ENCODE measurements at regions not wholly inside any gene's neighbourhood (a gene's known extent, or its start where the extent isn't known, plus 50 kb on each side); places are given as distances from the start of the nearest gene placed in this dataset.

DNA sequence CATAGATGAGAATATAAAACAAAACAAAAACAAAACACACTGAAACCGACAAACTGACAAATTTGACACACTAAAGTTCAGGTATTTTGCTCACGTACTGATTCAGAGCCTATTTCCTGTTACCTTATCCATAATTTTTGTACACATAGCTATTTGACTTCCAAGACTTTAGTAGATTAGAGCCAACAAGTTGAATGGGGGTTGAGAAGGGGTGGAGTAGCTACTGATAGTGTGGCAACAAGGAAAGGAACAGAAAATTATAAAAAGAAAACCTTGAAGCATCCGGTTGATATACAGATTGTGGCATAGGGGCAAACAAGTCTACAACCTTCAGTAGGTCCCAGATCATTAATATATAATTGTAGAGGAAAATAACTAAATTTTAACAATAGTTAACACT lies 92.3 kb upstream of the RASGEF1B start:
- no peak overlapping the region for H3K4me3 ChIP-seq (ENCODE audit: low read length)
- ATAC-seq (no peak), DNase-seq (no peak)
- intact Hi-C loops (cut with DNase I): no loop called here
- H3K27me3 ChIP-seq (ENCODE audit: control insufficient read depth, insufficient read depth): no peaks in the 10 kb centered on the region
- no peak overlapping the region for H3K27ac ChIP-seq (ENCODE audit: low read length)
- H3K9me3 ChIP-seq (ENCODE audit: control insufficient read depth, low read length): no peaks in the 10 kb centered on the region
- 72% methylated on average over 3 of the region's 3 CpGs for WGBS
- H3K4me1 ChIP-seq (ENCODE audit: control insufficient read depth, insufficient read depth, low read length): peaks cover 1% of the 10 kb centered on the region

DNA sequence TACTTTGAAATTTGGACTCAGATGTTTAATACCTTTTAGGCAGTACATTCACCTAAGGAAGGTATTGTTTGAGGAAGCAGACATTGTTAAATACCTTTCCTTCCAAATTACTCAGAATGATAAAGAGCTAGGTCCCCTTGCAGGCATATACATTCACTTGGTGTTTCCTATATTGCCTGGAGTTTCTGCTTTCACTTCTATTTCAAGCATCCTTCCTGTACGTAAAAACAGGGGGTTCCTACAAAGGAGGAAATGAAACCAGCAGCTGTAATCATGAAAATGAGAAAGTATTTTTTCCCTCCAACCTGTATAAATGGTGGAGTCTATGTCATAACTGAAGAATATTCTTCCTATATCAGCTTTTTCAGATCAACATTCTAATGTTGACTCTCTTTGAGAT lies 90.4 kb upstream of the RASGEF1B start:
- Histone ChIP-seq H3K4me3 (ENCODE audit: low read length) (no peak overlapping the region), H3K27ac (ENCODE audit: low read length) (no peak overlapping the region), H3K4me1 (ENCODE audit: control insufficient read depth, insufficient read depth, low read length) (peaks cover 1% of the 10 kb centered on the region), H3K9me3 (ENCODE audit: control insufficient read depth, low read length) (no peaks in the 10 kb centered on the region), H3K27me3 (ENCODE audit: control insufficient read depth, insufficient read depth) (no peaks in the 10 kb centered on the region)
- intact Hi-C loops (cut with DNase I): no loop called here
- 61% methylated on average over 1 of the region's 1 CpG for WGBS
- no peak for DNase-seq
- ATAC-seq: no peak

DNA sequence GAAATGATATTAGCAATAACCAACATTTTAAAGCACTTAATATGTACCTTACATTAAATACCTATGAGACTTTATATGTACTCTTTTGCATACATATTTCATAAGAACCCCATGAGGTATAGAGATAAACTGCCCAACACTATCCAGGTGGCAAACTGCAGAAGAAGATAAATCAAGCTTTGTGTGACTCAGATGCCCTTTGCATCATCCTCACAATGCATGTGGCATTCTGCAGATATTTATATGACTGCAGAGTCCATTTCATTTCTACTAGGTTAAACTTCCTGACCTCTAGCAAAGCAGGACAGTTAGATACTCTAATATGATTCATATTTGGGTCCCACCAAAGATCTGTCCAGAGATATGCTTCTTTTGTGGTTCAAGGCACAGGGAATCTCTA lies 85.6 kb upstream of the RASGEF1B start:
- no peak for DNase-seq
- Histone ChIP-seq H3K27me3 (ENCODE audit: control insufficient read depth, insufficient read depth) (no peaks in the 10 kb centered on the region), H3K9me3 (ENCODE audit: control insufficient read depth, low read length) (no peaks in the 10 kb centered on the region), H3K27ac (ENCODE audit: low read length) (no peak overlapping the region), H3K4me3 (ENCODE audit: low read length) (no peak overlapping the region), H3K4me1 (ENCODE audit: control insufficient read depth, insufficient read depth, low read length) (no peaks in the 10 kb centered on the region)
- intact Hi-C loops (cut with DNase I): no loop called here
- ATAC-seq: no peak

DNA sequence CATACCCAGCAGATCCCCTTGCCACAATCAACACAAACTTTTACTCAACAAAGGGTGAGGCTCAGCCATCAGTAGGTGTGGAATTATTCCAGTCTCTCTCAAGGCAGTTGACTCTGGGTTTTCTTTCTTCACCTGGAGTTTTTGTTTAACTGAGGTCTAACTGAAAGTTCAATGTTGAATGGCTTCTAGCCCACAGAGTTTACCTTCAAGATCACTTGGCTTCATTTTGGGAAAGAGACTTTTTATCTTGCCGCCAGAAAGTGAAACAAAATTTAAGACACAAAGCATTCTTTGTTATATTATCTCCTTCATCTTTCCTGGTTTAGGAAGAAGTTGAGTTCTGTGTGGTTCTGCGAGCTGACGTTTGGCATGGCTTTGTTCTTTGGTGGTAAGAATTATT lies 83.8 kb upstream of the RASGEF1B start:
- no peak for DNase-seq
- Histone ChIP-seq H3K27me3 (ENCODE audit: control insufficient read depth, insufficient read depth) (no peaks in the 10 kb centered on the region), H3K9me3 (ENCODE audit: control insufficient read depth, low read length) (no peaks in the 10 kb centered on the region), H3K27ac (ENCODE audit: low read length) (no peak overlapping the region), H3K4me1 (ENCODE audit: control insufficient read depth, insufficient read depth, low read length) (no peaks in the 10 kb centered on the region), H3K4me3 (ENCODE audit: low read length) (no peak overlapping the region)
- no peak for ATAC-seq
- 39% methylated on average over 3 of the region's 3 CpGs for WGBS
- intact Hi-C loops (cut with DNase I): no loop called here

DNA sequence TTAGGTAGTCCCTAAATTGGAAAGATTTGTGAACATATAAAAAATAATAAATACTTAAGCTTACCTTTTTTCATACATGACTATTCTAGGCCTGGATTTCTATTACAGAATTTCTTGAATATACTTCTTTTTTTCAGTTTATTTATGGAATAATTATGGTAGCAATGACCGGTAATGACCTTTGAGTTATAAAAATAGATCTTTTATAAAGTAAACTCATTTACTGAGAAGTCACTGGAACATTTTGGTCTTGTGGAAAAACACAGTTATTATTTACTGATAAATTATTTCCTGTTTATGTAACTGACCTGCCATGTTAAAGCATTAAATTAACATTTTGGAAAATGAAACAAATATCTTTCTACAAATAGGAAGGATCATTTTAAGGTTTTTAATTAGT lies 80.4 kb upstream of the RASGEF1B start:
- WGBS: 69% methylated on average over 1 of the region's 1 CpG
- Histone ChIP-seq H3K27ac (ENCODE audit: low read length) (no peak overlapping the region), H3K4me1 (ENCODE audit: control insufficient read depth, insufficient read depth, low read length) (no peaks in the 10 kb centered on the region), H3K27me3 (ENCODE audit: control insufficient read depth, insufficient read depth) (no peaks in the 10 kb centered on the region), H3K9me3 (ENCODE audit: control insufficient read depth, low read length) (no peaks in the 10 kb centered on the region), H3K4me3 (ENCODE audit: low read length) (no peak overlapping the region)
- no peak for ATAC-seq
- no peak for DNase-seq
- intact Hi-C loops (cut with DNase I): no loop called here

DNA sequence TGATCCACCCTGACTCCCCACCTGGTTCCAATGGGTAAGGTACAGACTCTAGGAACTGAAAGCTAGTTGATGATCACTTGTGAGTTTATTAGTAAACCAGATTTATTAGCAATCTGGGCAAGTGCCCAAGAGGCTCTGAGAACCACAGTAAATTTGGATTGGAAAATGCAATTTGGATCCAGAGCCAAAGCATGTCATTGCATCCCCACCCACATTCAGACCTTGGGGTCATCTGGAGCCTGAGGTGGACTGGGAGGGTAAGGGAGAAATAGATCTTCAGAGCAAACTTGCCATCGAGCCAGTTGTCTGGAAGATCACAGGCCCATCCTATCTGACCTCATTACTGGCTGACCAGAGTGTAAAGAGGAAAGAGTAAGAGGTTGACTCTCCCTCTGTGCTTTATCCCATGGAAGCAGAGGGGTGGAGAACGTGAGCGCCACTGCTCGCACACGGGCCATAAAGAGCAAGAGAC lies 78.7 kb upstream of the RASGEF1B start:
- no peaks in the 10 kb centered on the region for H3K4me1 ChIP-seq (ENCODE audit: control insufficient read depth, insufficient read depth, low read length)
- H3K9me3 ChIP-seq (ENCODE audit: control insufficient read depth, low read length): no peaks in the 10 kb centered on the region
- intact Hi-C loops (cut with DNase I): no loop called here
- ATAC-seq: peak; percentile 57 to 67
- no peaks in the 10 kb centered on the region for H3K27me3 ChIP-seq (ENCODE audit: control insufficient read depth, insufficient read depth)
- 67% methylated on average over 5 of the region's 5 CpGs for WGBS
- H3K27ac ChIP-seq (ENCODE audit: low read length): peak overlapping the region; percentile 20
- DNase-seq: peak in 1 of 3 donors; percentile 55
- no peak overlapping the region for H3K4me3 ChIP-seq (ENCODE audit: low read length)

DNA sequence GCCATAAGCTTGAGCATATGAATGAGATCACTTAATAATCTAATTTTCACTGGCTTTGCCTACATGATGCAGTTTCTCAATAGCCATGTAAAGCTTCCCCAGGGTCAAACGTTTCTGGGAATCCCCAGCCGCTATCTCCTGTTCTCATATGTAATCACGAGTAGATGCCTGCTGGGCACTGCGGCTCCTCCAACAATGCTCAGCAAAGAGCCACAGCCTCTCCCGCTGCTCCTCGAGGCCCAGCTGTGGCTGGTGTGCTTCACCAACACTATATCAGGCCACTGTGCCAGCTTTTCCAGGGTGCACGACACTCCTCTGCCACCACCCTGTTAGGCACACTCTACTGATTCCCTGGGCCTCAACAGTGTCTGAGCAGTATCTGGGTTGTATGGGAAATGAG lies 78.3 kb upstream of the RASGEF1B start:
- ATAC-seq: peak; percentile 43 to 55
- H3K27me3 ChIP-seq (ENCODE audit: control insufficient read depth, insufficient read depth): no peaks in the 10 kb centered on the region
- H3K9me3 ChIP-seq (ENCODE audit: control insufficient read depth, low read length): no peaks in the 10 kb centered on the region
- no peak overlapping the region for H3K4me3 ChIP-seq (ENCODE audit: low read length)
- DNase-seq: peak in 2 of 3 donors; percentile 47 to 55
- no peak overlapping the region for H3K27ac ChIP-seq (ENCODE audit: low read length)
- 53% methylated on average over 7 of the region's 7 CpGs for WGBS
- no peaks in the 10 kb centered on the region for H3K4me1 ChIP-seq (ENCODE audit: control insufficient read depth, insufficient read depth, low read length)
- intact Hi-C loops (cut with DNase I): no loop called here

DNA sequence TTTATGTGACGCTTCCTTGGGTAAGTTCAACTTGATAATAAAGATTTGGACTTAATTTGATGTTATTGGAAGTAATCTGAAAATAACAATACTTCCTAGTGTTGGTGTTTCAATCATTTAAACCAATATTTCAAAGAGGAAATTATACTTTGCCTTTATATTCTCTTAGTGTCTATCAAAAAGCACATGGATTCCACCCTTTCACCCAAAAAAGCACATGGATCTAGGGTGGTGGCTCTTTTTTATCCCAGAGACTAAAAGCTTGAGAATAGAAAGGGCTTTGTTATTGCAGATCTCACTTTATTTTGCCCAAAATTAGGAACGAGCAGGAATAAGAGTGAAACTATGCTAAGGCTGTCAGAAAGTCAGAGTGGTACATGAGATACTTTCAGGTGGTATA lies 75.1 kb upstream of the RASGEF1B start:
- 85% methylated on average over 2 of the region's 2 CpGs for WGBS
- H3K4me3 ChIP-seq (ENCODE audit: low read length): no peak overlapping the region
- no peaks in the 10 kb centered on the region for H3K4me1 ChIP-seq (ENCODE audit: control insufficient read depth, insufficient read depth, low read length)
- no peak for ATAC-seq
- no peak for DNase-seq
- H3K27ac ChIP-seq (ENCODE audit: low read length): no peak overlapping the region
- intact Hi-C loops (cut with DNase I): no loop called here
- H3K9me3 ChIP-seq (ENCODE audit: control insufficient read depth, low read length): no peaks in the 10 kb centered on the region
- no peaks in the 10 kb centered on the region for H3K27me3 ChIP-seq (ENCODE audit: control insufficient read depth, insufficient read depth)

DNA sequence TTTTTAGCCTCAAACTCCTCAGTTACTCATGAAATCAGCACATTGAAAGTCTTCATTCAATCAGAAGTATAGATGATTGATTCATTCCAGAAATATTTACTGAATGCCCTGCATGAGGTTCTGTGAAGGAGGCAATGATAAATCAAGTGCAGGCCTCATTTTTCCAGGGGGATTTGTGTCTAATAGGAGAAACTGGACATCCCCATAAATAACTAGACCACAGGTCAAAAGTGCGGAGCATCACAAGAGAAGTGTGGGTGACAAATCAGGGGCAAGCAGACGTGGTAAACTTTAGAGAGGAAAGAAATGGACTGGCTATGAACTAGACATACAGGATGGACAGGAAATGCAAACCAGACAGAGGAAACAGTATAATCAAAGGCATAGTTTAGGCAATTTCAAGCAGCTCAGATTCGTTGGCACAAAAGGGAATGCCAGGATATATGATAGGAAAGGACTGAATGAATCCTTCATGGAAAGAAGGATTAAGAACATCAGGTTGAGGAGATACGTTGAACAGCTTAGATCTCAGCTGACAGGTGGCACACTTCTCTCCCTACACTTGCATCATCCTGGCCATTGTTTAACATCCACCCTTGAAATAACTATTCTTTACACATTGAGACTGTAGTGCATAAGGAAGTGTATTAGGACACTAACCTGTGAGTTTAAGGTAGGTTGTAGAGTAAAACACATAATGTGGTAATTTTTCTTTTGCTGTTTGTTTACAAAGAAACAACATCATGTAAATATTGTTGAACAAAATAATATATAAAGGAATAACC lies 69.6 kb upstream of the RASGEF1B start:
- ATAC-seq: no peak
- H3K9me3 ChIP-seq (ENCODE audit: control insufficient read depth, low read length): no peaks in the 10 kb centered on the region
- no peak overlapping the region for H3K4me3 ChIP-seq (ENCODE audit: low read length)
- no peak overlapping the region for H3K27ac ChIP-seq (ENCODE audit: low read length)
- WGBS: 59% methylated on average over 4 of the region's 4 CpGs
- no peaks in the 10 kb centered on the region for H3K27me3 ChIP-seq (ENCODE audit: control insufficient read depth, insufficient read depth)
- intact Hi-C loops (cut with DNase I): no loop called here
- no peaks in the 10 kb centered on the region for H3K4me1 ChIP-seq (ENCODE audit: control insufficient read depth, insufficient read depth, low read length)
- DNase-seq: no peak

DNA sequence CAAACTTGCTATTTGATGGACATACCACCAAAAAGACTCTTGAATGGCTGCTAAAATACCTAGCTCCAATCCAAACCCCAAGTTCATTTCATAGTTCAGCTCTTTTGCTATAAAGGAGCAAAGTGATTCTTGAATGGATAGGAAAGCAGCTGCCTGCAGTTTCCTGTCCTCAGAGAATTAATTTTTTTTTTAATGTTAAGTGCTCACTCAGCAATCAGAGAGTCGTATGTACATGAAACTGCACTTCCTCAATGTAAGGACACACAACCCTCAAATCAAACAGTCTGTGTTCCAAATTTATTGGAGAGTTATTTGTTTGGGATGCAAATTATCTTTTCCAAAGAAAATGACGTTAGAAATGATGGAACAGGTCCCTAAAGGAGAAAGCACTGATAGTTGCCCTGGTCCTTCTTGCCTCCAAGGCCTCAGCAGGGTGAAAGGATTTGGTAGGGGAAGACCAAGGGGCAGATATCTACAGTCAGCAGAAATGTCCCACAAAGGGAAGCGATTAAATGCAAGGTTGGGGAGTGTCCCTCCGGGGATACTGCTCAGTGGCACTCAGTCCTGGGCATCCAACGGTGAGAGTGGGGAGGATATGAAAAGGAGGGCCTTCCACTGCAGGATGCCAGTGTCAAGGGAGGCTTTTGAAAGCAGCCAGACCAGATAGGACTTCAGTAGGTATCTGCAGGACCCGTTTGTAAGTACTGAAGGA lies 67.2 kb upstream of the RASGEF1B start:
- H3K4me3 ChIP-seq (ENCODE audit: low read length): no peak overlapping the region
- intact Hi-C loops (cut with DNase I): no loop called here
- WGBS: 64% methylated on average over 6 of the region's 6 CpGs
- no peak overlapping the region for H3K27ac ChIP-seq (ENCODE audit: low read length)
- no peaks in the 10 kb centered on the region for H3K4me1 ChIP-seq (ENCODE audit: control insufficient read depth, insufficient read depth, low read length)
- DNase-seq (no peak), ATAC-seq (peak in 1 of 2 donors; percentile 24)
- no peaks in the 10 kb centered on the region for H3K27me3 ChIP-seq (ENCODE audit: control insufficient read depth, insufficient read depth)
- H3K9me3 ChIP-seq (ENCODE audit: control insufficient read depth, low read length): no peaks in the 10 kb centered on the region

DNA sequence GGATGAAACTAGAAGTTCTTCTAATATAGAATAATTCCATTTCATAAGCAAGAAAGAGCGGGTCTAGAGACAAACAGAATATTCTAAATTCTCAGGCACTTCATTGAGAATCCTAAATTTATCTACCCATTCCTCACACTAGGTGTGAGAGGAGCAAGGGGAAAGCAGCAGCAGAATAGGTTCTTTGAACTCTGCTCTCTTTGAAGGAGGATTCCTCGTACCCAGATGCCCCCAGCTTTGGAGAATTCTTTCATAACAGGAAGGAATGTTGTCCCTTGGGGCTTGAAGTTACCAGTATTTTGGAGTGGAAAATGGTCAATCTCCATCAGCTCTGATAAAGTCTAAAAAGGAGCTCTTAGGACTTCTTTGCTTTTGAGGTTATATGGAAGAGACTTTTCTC lies 59.7 kb upstream of the RASGEF1B start:
- WGBS: 50% methylated on average over 2 of the region's 2 CpGs
- Histone ChIP-seq H3K27ac (ENCODE audit: low read length) (no peak overlapping the region), H3K4me1 (ENCODE audit: control insufficient read depth, insufficient read depth, low read length) (no peaks in the 10 kb centered on the region), H3K27me3 (ENCODE audit: control insufficient read depth, insufficient read depth) (no peaks in the 10 kb centered on the region), H3K9me3 (ENCODE audit: control insufficient read depth, low read length) (no peaks in the 10 kb centered on the region), H3K4me3 (ENCODE audit: low read length) (no peak overlapping the region)
- intact Hi-C loops (cut with DNase I): no loop called here
- ATAC-seq: no peak
- no peak for DNase-seq
